Mesothelial cell of epicardium (in vitro differentiated cells): ENCODE measurements at regions not wholly inside any gene's neighbourhood (a gene's known extent, or its start where the extent isn't known, plus 50 kb on each side); places are given as distances from the start of the nearest gene placed in this dataset.

Experiments used
- DNase-seq, 2 experiments: peaks; one replicate each; pipeline ENCODE4 v3.0.0; 2021; ENCODE audit warnings: low spot score in 2 of 2; ENCODE audit not compliant: unreplicated experiment in 2 of 2
- H3K27ac Mint-ChIP-seq: 2 replicates; pipeline ENCODE4 v1.8.0; 2021; ENCODE audit warnings: mixed read lengths
- H3K27me3 Mint-ChIP-seq: 2 replicates; pipeline ENCODE4 v1.8.0; 2021; ENCODE audit warnings: low read depth, mixed read lengths
- H3K36me3 Mint-ChIP-seq: 2 replicates; pipeline ENCODE4 v1.8.0; 2021; ENCODE audit warnings: mixed read lengths
- H3K4me1 Mint-ChIP-seq: 2 replicates; pipeline ENCODE4 v1.8.0; 2021; ENCODE audit warnings: mixed read lengths
- H3K4me3 Mint-ChIP-seq: 2 replicates; pipeline ENCODE4 v1.8.0; 2021; ENCODE audit warnings: mild to moderate bottlenecking, moderate library complexity, mixed read lengths
- H3K9me3 Mint-ChIP-seq: 2 replicates; pipeline ENCODE4 v1.8.0; 2021; ENCODE audit warnings: mixed read lengths
- CTCF ChIP-seq: fragments of 200-600 bp; sonication (generic); IDR thresholded peaks from one replicate; pipeline ENCODE4 v1.5.0; 2021; ENCODE audit warnings: antibody characterized with exemption; ENCODE audit not compliant: unreplicated experiment

GRCh38 chr15:94740469-94740868, 509.1 kb downstream of the MCTP2 start:
- Mint-ChIP-seq H3K36me3 (no peaks in the 10 kb centered on the region), H3K4me1 (peaks cover 18% of the 10 kb centered on the region), H3K9me3 (peaks cover 5% of the 10 kb centered on the region), H3K27me3 (no peaks in the 10 kb centered on the region), H3K27ac (no peak overlapping the region), H3K4me3 (no peak overlapping the region)
- no peak for TF ChIP-seq CTCF
- no peak for DNase-seq

DNA sequence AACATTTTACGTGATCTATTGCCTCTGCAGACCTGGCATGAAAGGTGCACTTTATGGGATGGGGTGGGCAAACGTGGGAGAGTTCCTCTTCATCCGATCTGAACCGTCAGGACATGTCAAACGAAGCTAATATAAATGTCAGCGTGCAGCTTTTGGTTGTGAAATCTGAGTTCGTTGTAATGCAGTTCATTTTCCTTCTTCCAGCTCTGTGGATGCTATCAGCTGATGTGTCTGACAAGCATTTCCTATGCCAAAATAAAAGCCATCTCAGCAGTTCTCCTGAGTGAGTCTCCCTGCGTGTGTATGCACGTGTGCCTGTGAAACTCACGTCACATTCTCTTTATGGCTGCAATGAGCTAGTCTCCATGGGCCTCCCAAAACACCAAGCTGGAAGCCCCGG, 512.3 kb downstream of the MCTP2 start:
- H3K4me3 Mint-ChIP-seq: peak overlapping the region; percentile 1
- TF ChIP-seq CTCF: no peak
- H3K27ac Mint-ChIP-seq: peak overlapping the region; percentile 2
- no peaks in the 10 kb centered on the region for H3K27me3 Mint-ChIP-seq
- H3K4me1 Mint-ChIP-seq: peaks cover 26% of the 10 kb centered on the region
- no peaks in the 10 kb centered on the region for H3K36me3 Mint-ChIP-seq
- no peak for DNase-seq
- H3K9me3 Mint-ChIP-seq: peaks cover 5% of the 10 kb centered on the region

DNA sequence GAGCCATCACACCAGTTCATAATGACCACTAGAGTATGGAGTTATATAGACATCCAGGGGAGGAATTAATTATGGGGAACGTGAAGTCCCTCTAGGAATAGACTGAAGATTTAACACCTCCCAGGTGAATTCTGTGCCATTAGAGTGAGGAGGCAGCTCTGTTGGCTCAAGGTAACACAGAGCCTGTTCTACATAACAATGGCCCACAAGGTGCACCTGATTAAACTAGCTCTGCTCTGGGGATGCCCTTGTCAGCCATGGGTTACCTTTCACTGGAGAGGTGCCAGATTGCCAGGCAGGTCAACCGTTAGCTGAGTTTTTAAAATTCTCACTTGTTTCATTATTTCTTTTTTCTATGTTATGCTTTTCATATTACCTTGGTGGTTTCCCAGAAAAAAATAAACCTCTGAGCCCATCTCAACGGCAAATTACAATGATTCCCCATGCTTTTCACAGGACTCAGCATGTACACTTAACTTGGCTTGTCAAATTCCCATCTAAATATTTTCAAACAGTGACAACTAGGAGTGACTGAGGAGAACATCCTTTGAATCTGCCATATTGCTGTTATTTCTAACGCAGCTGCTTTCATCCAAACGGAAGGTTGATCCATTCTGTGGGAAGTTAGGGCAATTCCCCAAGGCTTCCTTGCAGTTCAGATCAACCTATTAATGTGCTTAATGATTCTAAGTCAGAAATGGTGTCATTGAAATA, 512.9 kb downstream of the MCTP2 start:
- Mint-ChIP-seq H3K4me1 (peaks cover 26% of the 10 kb centered on the region), H3K36me3 (no peaks in the 10 kb centered on the region), H3K27ac (no peak overlapping the region), H3K4me3 (no peak overlapping the region), H3K9me3 (peaks cover 5% of the 10 kb centered on the region), H3K27me3 (no peaks in the 10 kb centered on the region)
- no peak for TF ChIP-seq CTCF
- DNase-seq: no peak

DNA sequence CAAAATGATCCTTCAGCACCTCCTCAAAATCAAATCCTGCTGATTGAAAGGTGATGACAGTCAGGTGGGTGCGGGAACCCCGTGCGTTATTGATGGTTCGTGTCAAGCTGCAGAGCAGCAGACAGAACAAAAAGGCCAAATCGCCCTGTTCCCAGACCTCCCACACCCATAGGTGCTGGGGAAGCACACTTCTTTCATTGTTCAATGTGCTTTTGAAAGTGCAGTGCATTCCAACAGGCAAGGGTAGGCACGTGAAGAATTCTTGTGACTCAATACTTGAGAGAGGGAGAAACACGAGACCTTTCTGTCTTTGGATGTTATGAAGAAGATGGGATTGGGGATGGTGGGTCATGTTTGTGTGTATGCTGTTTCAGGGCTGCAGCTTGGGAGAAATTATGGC, 514.0 kb downstream of the MCTP2 start:
- no peak overlapping the region for H3K4me3 Mint-ChIP-seq
- no peaks in the 10 kb centered on the region for H3K27me3 Mint-ChIP-seq
- H3K27ac Mint-ChIP-seq: peak overlapping the region; percentile 85
- no peaks in the 10 kb centered on the region for H3K36me3 Mint-ChIP-seq
- peaks cover 5% of the 10 kb centered on the region for H3K9me3 Mint-ChIP-seq
- H3K4me1 Mint-ChIP-seq: peaks cover 27% of the 10 kb centered on the region
- no peak for DNase-seq
- no peak for TF ChIP-seq CTCF

- no peaks in the 10 kb centered on the region for H3K27me3 Mint-ChIP-seq
- DNase-seq: no peak
- no peak for TF ChIP-seq CTCF
- H3K36me3 Mint-ChIP-seq: no peaks in the 10 kb centered on the region
- no peak overlapping the region for H3K27ac Mint-ChIP-seq
- H3K4me1 Mint-ChIP-seq: peaks cover 27% of the 10 kb centered on the region
- no peak overlapping the region for H3K4me3 Mint-ChIP-seq
- H3K9me3 Mint-ChIP-seq: peaks cover 18% of the 10 kb centered on the region
Observed at GRCh38 chr15:94747510-94747909, 516.1 kb downstream of the MCTP2 start.
